Stomach (tissue), 8 donors: ENCODE measurements at regions not wholly inside any gene's neighbourhood (a gene's known extent, or its start where the extent isn't known, plus 50 kb on each side); places are given as distances from the start of the nearest gene placed in this dataset.

Experiments used
- DNase-seq, 2 donors: peaks; one replicate each; pipeline versions ENCODE4 v3.0.0 to v3.0.0-alpha.2; 2013 to 2019
- H3K27ac ChIP-seq, 5 donors: fragments of 200-600 bp in 4 of 5; sonication (generic) in 4 of 5; one replicate each; pipeline ENCODE4 v1.5.1; 2013 to 2019; ENCODE audit warnings: mild to moderate bottlenecking in 1 of 5, moderate library complexity in 1 of 5
- H3K27me3 ChIP-seq, 3 donors: fragments of 200-600 bp; sonication (generic); one replicate each; pipeline ENCODE4 v1.5.1; 2017 to 2019; ENCODE audit warnings: mixed run types in 1 of 3
- H3K36me3 ChIP-seq, 4 donors: fragments of 200-600 bp; sonication (generic); 1 replicate in 3 of 4; 2 replicates in 1 of 4; pipeline ENCODE4 v1.5.1; 2016 to 2019
- H3K4me1 ChIP-seq, 4 donors: fragments of 200-600 bp; sonication (generic); one replicate each; pipeline ENCODE4 v1.5.1; 2016 to 2019
- H3K4me3 ChIP-seq, 4 donors: fragments of 200-600 bp; sonication (generic) in 3 of 4; one replicate each; pipeline ENCODE4 v1.5.1; 2016 to 2019; ENCODE audit warnings: mild to moderate bottlenecking in 1 of 4
- H3K9me3 ChIP-seq, 4 donors: fragments of 200-600 bp; sonication (generic); one replicate each; pipeline ENCODE4 v1.5.1; 2016 to 2019
- EP300 ChIP-seq: sonication (generic); formaldehyde crosslinking; IDR thresholded peaks from one replicate; pipeline ENCODE4 v1.6.1; 2017; ENCODE audit warnings: antibody characterized with exemption
- POLR2A ChIP-seq, 4 donors: fragments of 450-650 bp; IDR thresholded peaks; one replicate each; pipeline ENCODE4 v1.6.1; 2016; ENCODE audit warnings: antibody characterized with exemption in 4 of 4, control low read depth in 2 of 4, mild to moderate bottlenecking in 1 of 4, moderate library complexity in 1 of 4
- POLR2AphosphoS5 ChIP-seq, 3 donors: sonication (generic); formaldehyde crosslinking; IDR thresholded peaks; one replicate each; pipeline ENCODE4 v1.6.1; 2016; ENCODE audit warnings: antibody characterized with exemption in 3 of 3
- WGBS, 5 donors: extraction: QIAGEN DNeasy Blood & Tissue Kit in 3 of 5; methylation state at CpG; one replicate each; pipeline versions ENCODE4 v1.1.5 to v1.1.7; 2013 to 2018; 5-methylcytosine and 5-hydroxymethylcytosine counted together
- intact Hi-C: fragments of 100-400 bp; cut with DNase I; formaldehyde crosslinking; loops from one replicate; pipeline ENCODE4 v1.15.1; 2023; ENCODE audit warnings: low total_unique reads
- TF ChIP-seq, protein P1 (sequence below), 7 experiments: fragments of 450-650 bp in 4 of 7; fragments of 200-600 bp in 3 of 7; sonication (generic) in 3 of 7; IDR thresholded peaks; one replicate each; pipeline ENCODE4 v1.5.1; 2016 to 2019; ENCODE audit warnings: antibody characterized with exemption in 7 of 7, control low read depth in 2 of 7, mild to moderate bottlenecking in 1 of 7
- donor health status: healthy with polysubstance abuse.
- donor health status: Bipolar disorder and iron deficiency.
- donor health status: healthy.

DNA sequence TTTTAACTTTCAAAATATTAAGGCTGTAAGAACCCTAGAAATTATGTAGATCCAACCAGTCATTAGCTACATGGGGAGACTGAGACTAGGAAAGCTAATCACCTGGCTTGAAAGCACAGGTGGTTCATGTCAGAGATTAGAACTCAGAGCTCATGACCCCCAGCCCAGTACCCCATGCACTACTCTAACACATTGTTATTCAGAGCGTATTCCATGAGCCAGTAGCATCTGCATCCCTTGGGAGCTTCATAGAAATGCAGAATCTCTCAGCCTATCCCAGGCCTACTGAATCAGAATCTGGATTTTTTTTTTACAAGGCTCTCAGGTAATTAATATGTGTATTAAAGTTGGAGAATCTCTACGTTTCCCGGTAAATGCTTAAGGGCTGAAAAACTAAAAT, 161.7 kb downstream of the BTG1 start:
- H3K27ac ChIP-seq, result no peak overlapping the region
- no peak overlapping the region for H3K4me3 ChIP-seq
- TF ChIP-seq EP300 (no peak), POLR2A (IDR thresholded peaks at IDR 0.05) (no peak), POLR2AphosphoS5 (IDR thresholded peaks at IDR 0.05) (no peak)
- TF ChIP-seq, protein P1, sequence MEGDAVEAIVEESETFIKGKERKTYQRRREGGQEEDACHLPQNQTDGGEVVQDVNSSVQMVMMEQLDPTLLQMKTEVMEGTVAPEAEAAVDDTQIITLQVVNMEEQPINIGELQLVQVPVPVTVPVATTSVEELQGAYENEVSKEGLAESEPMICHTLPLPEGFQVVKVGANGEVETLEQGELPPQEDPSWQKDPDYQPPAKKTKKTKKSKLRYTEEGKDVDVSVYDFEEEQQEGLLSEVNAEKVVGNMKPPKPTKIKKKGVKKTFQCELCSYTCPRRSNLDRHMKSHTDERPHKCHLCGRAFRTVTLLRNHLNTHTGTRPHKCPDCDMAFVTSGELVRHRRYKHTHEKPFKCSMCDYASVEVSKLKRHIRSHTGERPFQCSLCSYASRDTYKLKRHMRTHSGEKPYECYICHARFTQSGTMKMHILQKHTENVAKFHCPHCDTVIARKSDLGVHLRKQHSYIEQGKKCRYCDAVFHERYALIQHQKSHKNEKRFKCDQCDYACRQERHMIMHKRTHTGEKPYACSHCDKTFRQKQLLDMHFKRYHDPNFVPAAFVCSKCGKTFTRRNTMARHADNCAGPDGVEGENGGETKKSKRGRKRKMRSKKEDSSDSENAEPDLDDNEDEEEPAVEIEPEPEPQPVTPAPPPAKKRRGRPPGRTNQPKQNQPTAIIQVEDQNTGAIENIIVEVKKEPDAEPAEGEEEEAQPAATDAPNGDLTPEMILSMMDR (IDR thresholded peaks at IDR 0.05), result no peak
- no peaks in the 10 kb centered on the region for H3K36me3 ChIP-seq
- H3K9me3 ChIP-seq, result no peaks in the 10 kb centered on the region
- no peak for DNase-seq
- peaks cover 0 to 25% (median 10%) of the 10 kb centered on the region in 4 donors for H3K4me1 ChIP-seq
- H3K27me3 ChIP-seq, result no peaks in the 10 kb centered on the region
- 91 to 97% (median 95%) methylated on average over 3 of the region's 3 CpGs for WGBS, 5 donors
- intact Hi-C loops, result no loop called here

DNA sequence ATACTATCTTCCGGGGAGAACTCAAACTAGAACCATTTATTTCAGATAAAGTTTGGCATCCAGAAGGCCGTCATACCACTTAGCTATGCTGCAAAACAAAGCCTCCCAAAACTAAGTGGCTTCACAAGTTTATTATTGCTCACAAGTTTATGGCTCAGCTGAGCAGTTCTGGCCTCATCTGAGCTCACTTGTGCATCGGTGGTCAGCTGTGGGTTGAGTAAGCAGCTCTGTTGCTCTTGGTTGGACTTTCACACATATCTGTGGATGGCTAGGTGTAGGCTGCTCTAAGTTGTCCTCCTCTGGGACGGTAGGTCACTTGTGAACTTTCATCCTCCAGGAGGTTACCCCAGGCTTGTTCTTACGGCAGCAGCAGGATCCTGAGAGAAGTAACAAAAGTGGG, 162.7 kb downstream of the BTG1 start:
- Histone ChIP-seq H3K4me3 (no peak overlapping the region), H3K36me3 (no peaks in the 10 kb centered on the region), H3K27ac (no peak overlapping the region), H3K4me1 (peaks cover 0 to 25% (median 10%) of the 10 kb centered on the region in 4 donors), H3K9me3 (no peaks in the 10 kb centered on the region), H3K27me3 (no peaks in the 10 kb centered on the region)
- TF ChIP-seq EP300, result no peak
- no peak for TF ChIP-seq POLR2AphosphoS5 (IDR thresholded peaks at IDR 0.05)
- TF ChIP-seq, protein P1 (IDR thresholded peaks at IDR 0.05), result no peak
- no peak for TF ChIP-seq POLR2A (IDR thresholded peaks at IDR 0.05)
- DNase-seq, result peak in 1 of 2 donors; percentile 23
- 66 to 74% (median 72%) methylated on average over 5 of the region's 5 CpGs for WGBS, 5 donors
- intact Hi-C loops, result no loop called here

DNA sequence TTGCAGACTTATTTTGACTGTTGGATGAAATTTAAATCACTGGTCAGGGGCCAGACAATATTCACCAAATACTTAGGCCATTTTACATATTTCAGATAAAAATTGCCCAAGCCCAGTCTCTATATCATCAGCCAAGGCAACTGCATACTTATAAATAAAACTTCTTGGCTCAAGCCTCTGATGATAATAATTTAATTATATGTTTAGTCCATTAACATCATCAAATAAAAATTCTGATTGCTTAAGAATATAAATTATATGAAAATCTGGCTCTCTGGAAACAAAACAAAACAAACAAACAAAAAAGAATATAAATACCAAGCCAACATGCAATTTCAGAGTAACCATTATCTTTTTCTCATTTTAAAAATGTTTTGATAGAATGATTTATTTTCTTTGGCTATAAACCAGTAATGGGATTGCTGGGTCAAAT, 165.2 kb downstream of the BTG1 start:
- no peak for TF ChIP-seq EP300
- TF ChIP-seq POLR2A (IDR thresholded peaks at IDR 0.05), result no peak
- TF ChIP-seq, protein P1 (IDR thresholded peaks at IDR 0.05), result no peak
- TF ChIP-seq POLR2AphosphoS5 (IDR thresholded peaks at IDR 0.05), result no peak
- no peaks in the 10 kb centered on the region for H3K9me3 ChIP-seq
- H3K27ac ChIP-seq, result no peak overlapping the region
- no peaks in the 10 kb centered on the region for H3K27me3 ChIP-seq
- peak in 1 of 2 donors; percentile 40 for DNase-seq
- intact Hi-C loops, result no loop called here
- H3K36me3 ChIP-seq, result no peaks in the 10 kb centered on the region
- H3K4me3 ChIP-seq, result no peak overlapping the region
- peaks cover 0 to 14% (median 7%) of the 10 kb centered on the region in 4 donors for H3K4me1 ChIP-seq

DNA sequence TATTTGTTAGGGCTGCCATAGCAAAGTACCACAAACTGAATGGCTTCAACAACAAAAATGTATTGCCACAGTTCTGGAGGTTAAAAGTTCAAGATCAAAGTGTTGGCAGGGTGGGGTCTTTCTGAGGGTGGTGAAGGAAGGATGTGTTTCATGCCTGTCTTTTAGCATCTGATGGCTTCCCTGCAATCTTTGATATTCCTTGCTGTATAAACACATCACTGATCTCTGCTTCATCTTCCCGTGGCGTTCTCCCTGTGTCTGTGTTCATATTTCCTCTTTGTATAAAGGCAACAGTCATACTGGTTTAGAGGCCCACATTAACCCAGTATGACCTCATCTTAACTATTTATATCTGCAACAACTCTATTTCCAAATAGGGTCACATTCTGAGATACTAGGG, 167.5 kb downstream of the BTG1 start:
- Histone ChIP-seq H3K9me3 (no peaks in the 10 kb centered on the region), H3K36me3 (no peaks in the 10 kb centered on the region), H3K27me3 (no peaks in the 10 kb centered on the region), H3K4me1 (no peaks in the 10 kb centered on the region), H3K27ac (no peak overlapping the region), H3K4me3 (no peak overlapping the region)
- DNase-seq, result peak in 1 of 2 donors; percentile 44
- intact Hi-C loops, result no loop called here
- TF ChIP-seq POLR2A (IDR thresholded peaks at IDR 0.05), result no peak
- TF ChIP-seq EP300, result no peak
- TF ChIP-seq, protein P1 (IDR thresholded peaks at IDR 0.05), result no peak
- TF ChIP-seq POLR2AphosphoS5 (IDR thresholded peaks at IDR 0.05), result no peak
- WGBS, 5 donors, result 21 to 39% (median 32%) methylated on average over 2 of the region's 2 CpGs
